Omental fat pad (tissue), 3 donors: ENCODE measurements at regions not wholly inside any gene's neighbourhood (a gene's known extent, or its start where the extent isn't known, plus 50 kb on each side); places are given as distances from the start of the nearest gene placed in this dataset.
"Not testable (repeated sequence)": the region's sequence is repeated elsewhere in the genome, so short reads cannot be mapped to it uniquely, and the experiment has no call there.

ENCODE experiments used
- ATAC-seq: fragments of 150-250 bp; one replicate; pipeline ENCODE4 v1.9.1; 2016; ENCODE audit warnings: mild to moderate bottlenecking, moderate library complexity; ENCODE audit not compliant: low FRiP score
- DNase-seq: peaks from one replicate; pipeline ENCODE4 v3.0.0-alpha.2; 2019; ENCODE audit warnings: low spot score
- TF ChIP-seq, protein P1 (sequence below), 3 donors: fragments of 450-650 bp; IDR thresholded peaks; one replicate each; pipeline ENCODE4 v1.5.1; 2016 to 2017; ENCODE audit warnings: antibody characterized with exemption in 3 of 3, mild to moderate bottlenecking in 3 of 3, moderate library complexity in 2 of 3

DNA sequence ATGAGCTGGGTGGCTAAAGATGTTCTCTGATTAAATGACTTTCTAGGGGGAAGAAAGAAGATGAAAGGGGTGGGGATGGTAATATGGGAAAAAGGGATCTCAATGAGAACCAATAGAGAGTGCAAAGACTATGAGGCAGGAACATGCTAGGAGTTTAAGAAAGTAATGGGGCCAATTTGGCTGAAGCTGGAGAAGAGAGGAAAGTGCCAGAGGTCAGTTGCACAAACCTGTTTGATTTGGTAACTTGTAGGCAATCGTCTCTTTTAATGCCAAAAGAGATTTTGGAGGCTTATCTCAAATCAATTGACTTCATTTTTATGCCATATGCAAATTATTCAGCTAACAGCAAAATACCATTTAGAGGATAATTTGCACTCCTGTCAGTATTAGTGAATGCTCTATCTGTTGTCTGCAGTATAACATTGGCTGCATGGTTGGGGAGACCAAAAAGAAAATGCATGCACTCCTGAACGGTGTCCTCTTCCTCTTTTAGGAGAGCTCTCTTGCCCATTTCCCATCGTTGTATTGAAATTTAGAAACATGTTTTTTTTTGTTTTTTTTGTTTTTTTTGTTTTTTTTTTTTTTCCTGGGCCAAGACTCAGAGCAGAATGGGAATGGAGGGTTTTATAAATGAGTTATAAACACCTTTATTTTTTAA lies 193.9 kb downstream of the BTBD3 start:
- TF ChIP-seq, protein P1, sequence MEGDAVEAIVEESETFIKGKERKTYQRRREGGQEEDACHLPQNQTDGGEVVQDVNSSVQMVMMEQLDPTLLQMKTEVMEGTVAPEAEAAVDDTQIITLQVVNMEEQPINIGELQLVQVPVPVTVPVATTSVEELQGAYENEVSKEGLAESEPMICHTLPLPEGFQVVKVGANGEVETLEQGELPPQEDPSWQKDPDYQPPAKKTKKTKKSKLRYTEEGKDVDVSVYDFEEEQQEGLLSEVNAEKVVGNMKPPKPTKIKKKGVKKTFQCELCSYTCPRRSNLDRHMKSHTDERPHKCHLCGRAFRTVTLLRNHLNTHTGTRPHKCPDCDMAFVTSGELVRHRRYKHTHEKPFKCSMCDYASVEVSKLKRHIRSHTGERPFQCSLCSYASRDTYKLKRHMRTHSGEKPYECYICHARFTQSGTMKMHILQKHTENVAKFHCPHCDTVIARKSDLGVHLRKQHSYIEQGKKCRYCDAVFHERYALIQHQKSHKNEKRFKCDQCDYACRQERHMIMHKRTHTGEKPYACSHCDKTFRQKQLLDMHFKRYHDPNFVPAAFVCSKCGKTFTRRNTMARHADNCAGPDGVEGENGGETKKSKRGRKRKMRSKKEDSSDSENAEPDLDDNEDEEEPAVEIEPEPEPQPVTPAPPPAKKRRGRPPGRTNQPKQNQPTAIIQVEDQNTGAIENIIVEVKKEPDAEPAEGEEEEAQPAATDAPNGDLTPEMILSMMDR (IDR thresholded peaks at IDR 0.05): no peak

GRCh38 chr20:12112089-12112474 lies 194.4 kb downstream of the BTBD3 start:
- DNase-seq: no peak
- TF ChIP-seq, protein P1 (IDR thresholded peaks at IDR 0.05): no peak
- ATAC-seq: no peak

More for the DNA sequence above, 193.9 kb downstream of the BTBD3 start:
- no peak for DNase-seq
- no peak for ATAC-seq

GRCh38 chr20:12112665-12113064 lies 195.0 kb downstream of the BTBD3 start:
- no peak for ATAC-seq
- no peak for DNase-seq
- TF ChIP-seq, protein P1 (IDR thresholded peaks at IDR 0.05): no peak

DNA sequence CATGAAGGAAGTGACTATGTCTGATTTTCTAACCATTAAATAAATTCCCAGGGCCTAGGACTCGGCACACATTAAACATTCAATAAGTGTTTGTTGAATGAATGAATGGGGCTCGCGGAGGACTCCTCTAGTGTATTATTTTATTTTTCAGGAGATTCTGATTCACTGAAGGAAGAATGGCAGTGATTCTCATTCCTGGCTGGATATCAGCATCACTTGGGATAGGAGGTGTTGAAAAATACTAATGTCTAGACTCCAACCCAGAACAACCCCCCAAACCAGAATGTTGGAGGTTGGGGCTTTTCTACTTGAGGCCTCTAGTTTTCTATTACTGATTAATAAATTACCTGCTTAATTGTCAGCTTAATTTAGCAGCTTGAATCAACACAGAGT lies 195.4 kb downstream of the BTBD3 start:
- no peak for DNase-seq
- TF ChIP-seq, protein P1 (IDR thresholded peaks at IDR 0.05): no peak
- no peak for ATAC-seq

- DNase-seq (no peak), ATAC-seq (no peak)
- TF ChIP-seq, protein P1 (IDR thresholded peaks at IDR 0.05): no peak
These were observed 196.0 kb downstream of the BTBD3 start for GRCh38 chr20:12113468-12114371.

GRCh38 chr20:12129114-12129513 lies 211.4 kb downstream of the BTBD3 start:
- not testable (repeated sequence) for ATAC-seq, DNase-seq

DNA sequence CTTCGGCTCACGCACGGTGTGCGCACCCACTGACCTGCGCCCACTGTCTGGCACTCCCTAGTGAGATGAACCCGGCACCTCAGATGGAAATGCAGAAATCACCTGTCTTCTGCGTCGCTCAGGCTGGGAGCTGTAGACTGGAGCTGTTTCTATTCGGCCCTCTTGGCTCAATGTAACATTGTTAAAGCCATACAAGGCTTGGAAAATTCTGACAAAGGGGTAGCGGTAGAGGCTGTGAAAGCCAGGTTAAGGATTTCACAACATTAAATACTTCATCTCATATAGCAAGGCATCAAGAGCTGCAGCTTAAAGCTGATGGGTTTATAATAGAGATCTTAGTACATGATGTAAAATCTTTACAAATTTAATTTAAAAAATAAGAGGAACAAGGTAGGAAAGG lies 211.8 kb downstream of the BTBD3 start:
- not testable (repeated sequence) for DNase-seq

DNA sequence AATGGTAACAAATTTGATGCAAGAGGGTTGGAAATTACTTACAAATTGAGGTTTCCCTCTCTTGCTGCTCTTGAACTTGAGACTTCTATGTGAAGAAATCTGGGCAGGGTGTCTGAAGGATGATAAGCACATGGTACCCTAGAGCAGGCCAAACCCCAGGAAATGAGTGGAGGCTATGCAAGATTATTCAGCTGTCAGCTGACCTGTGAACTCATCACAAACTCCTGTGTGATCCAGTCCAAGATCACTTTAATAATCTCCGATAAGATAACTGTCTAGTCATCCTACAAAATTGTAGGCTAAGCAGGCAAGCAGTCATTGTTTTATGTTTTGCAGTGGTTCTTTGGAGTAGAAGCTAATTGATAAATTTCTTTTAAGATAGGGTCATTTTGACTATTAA lies 213.1 kb downstream of the BTBD3 start:
- TF ChIP-seq, protein P1 (IDR thresholded peaks at IDR 0.05): no peak
- ATAC-seq (no peak), DNase-seq (no peak)

More for the DNA sequence above, 211.8 kb downstream of the BTBD3 start:
- not testable (repeated sequence) for ATAC-seq
